IMR-90 (cell line): ENCODE measurements at regions not wholly inside any gene's neighbourhood (a gene's known extent, or its start where the extent isn't known, plus 50 kb on each side); places are given as distances from the start of the nearest gene placed in this dataset.
A peak's percentile ranks its signal among the peaks of the same experiment; 100 is the strongest.
"Not testable (repeated sequence)": the region's sequence is repeated elsewhere in the genome, so short reads cannot be mapped to it uniquely, and the experiment has no call there.

Experiments
- ATAC-seq: fragments of 200-7000 bp; cut with Tn5 transposase; 2 replicates; pipeline ENCODE4 v1.9.1; 2020; ENCODE audit warnings: low read depth, mild to moderate bottlenecking, moderate library complexity
- BruUV-seq: library from RNA; stranded (reverse); fragments of 400-500 nt; replicated peaks from 2 replicates; lab custom pipeline; 2021; lab: Mats Ljungman, UMichigan
- CTCF ChIA-PET: fragments of 300-600 bp; formaldehyde crosslinking; extraction: SDS; loops from one replicate; lab custom pipeline; 2021; ENCODE audit warnings: antibody characterized with exemption; lab: Yijun Ruan, JAX
- POLR2A ChIA-PET: fragments of 300-600 bp; sonication (Branson Sonifier 250); formaldehyde crosslinking; loops from one replicate; lab custom pipeline; 2022; ENCODE audit warnings: antibody characterized with exemption; ENCODE audit not compliant: unreplicated experiment; lab: Charles Lee
- DNase-seq: peaks from one replicate; pipeline ENCODE4 v3.0.0; 2013
- H2AFZ ChIP-seq: replicated peaks from 2 replicates; pipeline ENCODE3; 2013; ENCODE audit warnings: low read length, mild to moderate bottlenecking; ENCODE audit not compliant: poor library complexity
- H2AK5ac ChIP-seq: 2 replicates; pipeline ENCODE4 v1.6.1; 2013; ENCODE audit warnings: low read depth, low read length, inconsistent platforms
- H2AK9ac ChIP-seq: replicated peaks from 2 replicates; pipeline ENCODE3; 2013; ENCODE audit warnings: mild to moderate bottlenecking, low read depth, low read length, moderate library complexity; ENCODE audit not compliant: poor library complexity
- H2BK120ac ChIP-seq: 2 replicates; pipeline ENCODE4 v1.6.1; 2013; ENCODE audit warnings: low read depth, low read length, inconsistent platforms
- H2BK15ac ChIP-seq: 3 replicates; pipeline ENCODE4 v1.6.1; 2013; ENCODE audit warnings: low read depth, low read length, inconsistent platforms
- H2BK20ac ChIP-seq: 2 replicates; pipeline ENCODE4 v1.6.1; 2013; ENCODE audit warnings: low read depth, mild to moderate bottlenecking, inconsistent platforms, low read length, moderate library complexity
- H2BK5ac ChIP-seq: 2 replicates; pipeline ENCODE4 v1.6.1; 2013; ENCODE audit warnings: mild to moderate bottlenecking, low read depth, low read length, inconsistent platforms; ENCODE audit not compliant: poor library complexity, severe bottlenecking
- H3K14ac ChIP-seq: replicated peaks from 2 replicates; pipeline ENCODE4 v1.6.1; 2013; ENCODE audit warnings: low read depth, low read length, inconsistent platforms
- H3K18ac ChIP-seq: 2 replicates; pipeline ENCODE4 v1.6.1; 2013; ENCODE audit warnings: low read depth, low read length, control low read depth
- H3K23ac ChIP-seq: 2 replicates; pipeline ENCODE4 v1.6.1; 2013; ENCODE audit warnings: low read depth, low read length, inconsistent platforms
- H3K27ac ChIP-seq: 2 replicates; pipeline ENCODE4 v1.5.1; 2013; ENCODE audit warnings: mild to moderate bottlenecking, control low read depth, low read length; ENCODE audit not compliant: insufficient read depth
- H3K27me3 ChIP-seq: 2 replicates; pipeline ENCODE4 v1.6.1; 2013; ENCODE audit warnings: low read length; ENCODE audit not compliant: control insufficient read depth, insufficient read depth
- H3K36me3 ChIP-seq: 2 replicates; pipeline ENCODE4 v1.6.1; 2013; ENCODE audit warnings: low read length, mixed read lengths; ENCODE audit not compliant: control insufficient read depth, insufficient read depth
- H3K4ac ChIP-seq: 2 replicates; pipeline ENCODE4 v1.6.1; 2013; ENCODE audit warnings: low read depth, low read length, inconsistent platforms
- H3K4me1 ChIP-seq: 2 replicates; pipeline ENCODE4 v1.6.1; 2013; ENCODE audit warnings: low read length, mixed read lengths; ENCODE audit not compliant: control insufficient read depth, insufficient read depth
- H3K4me2 ChIP-seq: 2 replicates; pipeline ENCODE4 v1.6.1; 2013; ENCODE audit warnings: low read depth, mild to moderate bottlenecking, control low read depth, low read length, moderate library complexity
- H3K4me3 ChIP-seq: 2 replicates; pipeline ENCODE4 v1.5.1; 2013; ENCODE audit warnings: low read depth, mild to moderate bottlenecking, control low read depth, low read length, moderate library complexity; ENCODE audit not compliant: insufficient read depth
- H3K56ac ChIP-seq: 2 replicates; pipeline ENCODE4 v1.6.1; 2013; ENCODE audit warnings: low read length, inconsistent platforms; ENCODE audit not compliant: insufficient read depth; ENCODE audit errors: extremely low read depth
- H3K79me1 ChIP-seq, 2 experiments: 2 replicates each; pipeline ENCODE4 v1.6.1; 2013; ENCODE audit warnings: low read length in 2 of 2, inconsistent platforms in 1 of 2, low read depth in 1 of 2
- H3K9ac ChIP-seq: 2 replicates; pipeline ENCODE4 v1.6.1; 2013; ENCODE audit warnings: low read depth, low read length, control low read depth
- H3K9me1 ChIP-seq: 2 replicates; pipeline ENCODE4 v1.6.1; 2013; ENCODE audit warnings: low read length, inconsistent platforms; ENCODE audit not compliant: insufficient read depth
- H3K9me3 ChIP-seq: 2 replicates; pipeline ENCODE4 v1.6.1; 2013; ENCODE audit warnings: low read length; ENCODE audit not compliant: control insufficient read depth, insufficient read depth
- H4K20me1 ChIP-seq: 2 replicates; pipeline ENCODE4 v1.6.1; 2013; ENCODE audit warnings: low read length, inconsistent platforms; ENCODE audit not compliant: insufficient read depth
- H4K5ac ChIP-seq: 2 replicates; pipeline ENCODE4 v1.6.1; 2013; ENCODE audit warnings: mild to moderate bottlenecking, low read depth, low read length, control low read depth
- H4K8ac ChIP-seq, 2 experiments: 2 replicates each; pipeline ENCODE4 v1.6.1; 2013; ENCODE audit warnings: low read depth in 2 of 2, low read length in 2 of 2, control low read depth in 1 of 2, inconsistent platforms in 1 of 2
- H4K91ac ChIP-seq: 2 replicates; pipeline ENCODE4 v1.6.1; 2013; ENCODE audit warnings: low read depth, low read length, inconsistent platforms; ENCODE audit not compliant: insufficient read depth
- MAFK ChIP-seq: IDR thresholded peaks from 2 replicates; pipeline ENCODE4 v1.6.1; 2012; ENCODE audit warnings: low read depth, low read length, improper control_type of control experiment
- WGBS, 2 experiments: methylation state at CpG; one replicate each; pipeline versions ENCODE4 v1.1.5 to v1.1.7; 2013; ENCODE audit warnings: missing lambda C conversion rate in 2 of 2; ENCODE audit not compliant: insufficient read length in 1 of 2; ENCODE audit errors: extremely low coverage in 2 of 2; 5-methylcytosine and 5-hydroxymethylcytosine counted together
- dilution Hi-C: fragments of 300-500 bp; cut with HindIII; formaldehyde crosslinking; loops from one replicate; pipeline ENCODE4 v1.14.3; 2018; ENCODE audit warnings: low sequenced_read_pairs; ENCODE audit not compliant: unreplicated experiment
- in situ Hi-C: fragments of 300-500 bp; cut with MboI; formaldehyde crosslinking; loops from 3 replicates; pipeline ENCODE4 v1.14.3; 2019; ENCODE audit warnings: low sequenced_read_pairs, inconsistent platforms, mixed read lengths
- intact Hi-C: fragments of 100-400 bp; cut with micrococcal nuclease; formaldehyde crosslinking; loops from 2 replicates; pipeline ENCODE4 v1.10.0; 2022

DNA sequence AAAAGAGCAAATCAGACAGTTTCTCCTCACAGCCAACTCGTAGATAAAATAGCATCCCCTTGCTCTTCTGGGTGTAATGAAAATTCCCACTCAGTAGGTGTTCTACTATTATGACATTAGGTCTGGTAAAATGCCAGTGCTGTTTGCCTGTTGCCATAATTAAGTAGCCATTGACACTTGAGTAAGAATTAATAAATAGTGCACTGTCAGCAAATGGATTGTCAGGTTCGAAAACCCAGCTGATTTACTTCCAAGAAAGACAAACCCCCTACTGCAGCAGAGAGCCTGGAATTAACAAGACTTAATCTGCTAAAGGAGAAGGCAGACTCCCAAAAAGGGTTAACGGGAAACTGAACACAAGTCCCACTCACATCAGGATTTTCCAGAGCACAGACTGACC is 182.0 kb downstream of the PRKX start:
- in situ Hi-C loops, H2AFZ ChIP-seq, H3K9ac ChIP-seq, CTCF ChIA-PET, H2BK15ac ChIP-seq, H3K9me1 ChIP-seq, H4K20me1 ChIP-seq, H3K27me3 ChIP-seq, H3K4me3 ChIP-seq, H2BK5ac ChIP-seq, intact Hi-C loops, H3K4me2 ChIP-seq, H3K18ac ChIP-seq, BruUV-seq, H3K56ac ChIP-seq, H2BK120ac ChIP-seq, H4K91ac ChIP-seq, H2AK5ac ChIP-seq, dilution Hi-C loops, H3K9me3 ChIP-seq, H3K27ac ChIP-seq, H3K14ac ChIP-seq, H2AK9ac ChIP-seq, H4K8ac ChIP-seq, H3K36me3 ChIP-seq, H3K23ac ChIP-seq, H3K4me1 ChIP-seq, H3K4ac ChIP-seq, H3K79me1 ChIP-seq, DNase-seq, ATAC-seq, POLR2A ChIA-PET, H4K5ac ChIP-seq, H2BK20ac ChIP-seq: not testable (repeated sequence)
- WGBS, 2 experiments, result no CpG with 5 or more reads among the region's 3 CpGs
- peak; percentile 85 for TF ChIP-seq MAFK
